SU-DHL-6 (cell line): ENCODE measurements at regions not wholly inside any gene's neighbourhood (a gene's known extent, or its start where the extent isn't known, plus 50 kb on each side); places are given as distances from the start of the nearest gene placed in this dataset.

Source experiments
- H2AFZ ChIP-seq: fragments of 200-600 bp; sonication (generic); 2 replicates; pipeline ENCODE4 v1.6.1; 2014; ENCODE audit warnings: low read depth, mild to moderate bottlenecking, moderate library complexity, mixed read lengths, antibody characterized with exemption, low read length; ENCODE audit not compliant: severe bottlenecking
- H3F3A ChIP-seq: fragments of 200-600 bp; shearing (Covaris generic); 2 replicates; pipeline ENCODE4 v1.6.0; 2016; ENCODE audit warnings: antibody characterized with exemption, mild to moderate bottlenecking; ENCODE audit not compliant: insufficient read depth
- H3K27ac ChIP-seq: fragments of 200-600 bp; sonication (generic); 2 replicates; pipeline ENCODE4 v1.5.1; 2016; ENCODE audit warnings: low read depth, mild to moderate bottlenecking, low read length, moderate library complexity, mixed read lengths
- H3K27me3 ChIP-seq: fragments of 200-600 bp; sonication (generic), shearing (Covaris generic); 2 replicates; pipeline ENCODE4 v1.6.0; 2014; ENCODE audit warnings: mild to moderate bottlenecking, low read length
- H3K36me3 ChIP-seq: fragments of 200-600 bp; sonication (generic); 2 replicates; pipeline ENCODE4 v1.6.1; 2014; ENCODE audit warnings: mild to moderate bottlenecking, low read length, mixed read lengths
- H3K4me2 ChIP-seq: fragments of 300-600, 200-600 bp; shearing (Covaris generic), sonication (generic); 2 replicates; pipeline ENCODE4 v1.6.0; 2014; ENCODE audit warnings: low read length, low read depth, mild to moderate bottlenecking; ENCODE audit not compliant: poor library complexity, severe bottlenecking
- H3K4me3 ChIP-seq: fragments of 200-600 bp; sonication (generic); 2 replicates; pipeline ENCODE4 v1.5.1; 2014; ENCODE audit warnings: antibody characterized with exemption, low read length, mild to moderate bottlenecking, mixed read lengths; ENCODE audit not compliant: insufficient read depth, poor library complexity, severe bottlenecking
- H3K79me2 ChIP-seq: fragments of 200-600 bp; sonication (generic); 2 replicates; pipeline ENCODE4 v1.6.1; 2014; ENCODE audit warnings: mild to moderate bottlenecking, low read length, moderate library complexity; ENCODE audit not compliant: insufficient read depth
- H3K9ac ChIP-seq: fragments of 200-600 bp; sonication (generic); 2 replicates; pipeline ENCODE4 v1.7.0; 2014; ENCODE audit warnings: mild to moderate bottlenecking, low read length
- H3K9me2 ChIP-seq: fragments of 200-600 bp; sonication (generic); replicated peaks from 2 replicates; pipeline ENCODE4 v1.6.1; 2014; ENCODE audit warnings: low read length; ENCODE audit not compliant: insufficient read depth
- H3K9me3 ChIP-seq: fragments of 200-600 bp; sonication (generic); 2 replicates; pipeline ENCODE4 v1.6.1; 2014; ENCODE audit warnings: low read length, mixed read lengths; ENCODE audit not compliant: insufficient read depth
- H4K20me1 ChIP-seq: fragments of 200-600 bp; sonication (generic); 2 replicates; pipeline ENCODE4 v1.6.1; 2014; ENCODE audit warnings: low read depth, mild to moderate bottlenecking, antibody characterized with exemption, low read length, moderate library complexity, mixed read lengths
- EZH2phosphoT487 ChIP-seq: fragments of 200-600 bp; sonication (generic), shearing (Covaris generic); conservative IDR thresholded peaks from 2 replicates; pipeline ENCODE4 v1.6.1; 2018; ENCODE audit warnings: mild to moderate bottlenecking, antibody characterized with exemption, low read length, moderate library complexity, mixed read lengths
- TF ChIP-seq, protein P1 (sequence below): fragments of 200-600 bp; sonication (generic); IDR thresholded peaks from one replicate; pipeline ENCODE4 v1.5.1; 2017; ENCODE audit warnings: antibody characterized with exemption, mild to moderate bottlenecking, low read length, moderate library complexity; ENCODE audit not compliant: insufficient read depth, poor library complexity, severe bottlenecking

DNA sequence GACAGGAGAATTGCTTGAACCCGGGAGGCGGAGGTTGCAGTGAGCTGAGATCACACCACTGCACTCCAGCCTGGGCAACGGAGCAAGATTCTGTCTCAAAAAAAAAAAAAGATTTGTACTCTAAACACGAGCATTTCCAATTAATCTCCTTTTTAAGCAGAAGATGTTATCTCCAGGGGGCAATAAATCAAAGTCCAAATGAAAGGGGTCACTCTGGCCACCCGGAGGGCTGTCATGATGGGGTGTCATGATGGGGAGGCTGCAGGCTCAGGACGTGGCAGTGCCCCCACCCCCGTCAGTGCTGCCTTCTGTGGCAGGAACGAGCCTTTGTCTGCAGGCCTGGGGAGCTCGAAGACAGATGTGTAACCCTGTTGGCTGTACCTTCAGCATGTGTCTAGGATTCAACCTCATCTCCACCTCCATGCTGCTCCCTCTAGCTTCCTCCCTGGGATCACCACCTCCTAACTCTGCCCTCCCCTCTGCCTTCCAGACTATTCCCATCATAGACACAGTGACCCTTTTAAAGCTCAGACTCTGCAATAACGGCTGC is 76.9 kb upstream of the YWHAQ start:
- H2AFZ ChIP-seq = no peak overlapping the region
- no peak overlapping the region for H3K9ac ChIP-seq
- no peak for TF ChIP-seq EZH2phosphoT487
- TF ChIP-seq, protein P1, sequence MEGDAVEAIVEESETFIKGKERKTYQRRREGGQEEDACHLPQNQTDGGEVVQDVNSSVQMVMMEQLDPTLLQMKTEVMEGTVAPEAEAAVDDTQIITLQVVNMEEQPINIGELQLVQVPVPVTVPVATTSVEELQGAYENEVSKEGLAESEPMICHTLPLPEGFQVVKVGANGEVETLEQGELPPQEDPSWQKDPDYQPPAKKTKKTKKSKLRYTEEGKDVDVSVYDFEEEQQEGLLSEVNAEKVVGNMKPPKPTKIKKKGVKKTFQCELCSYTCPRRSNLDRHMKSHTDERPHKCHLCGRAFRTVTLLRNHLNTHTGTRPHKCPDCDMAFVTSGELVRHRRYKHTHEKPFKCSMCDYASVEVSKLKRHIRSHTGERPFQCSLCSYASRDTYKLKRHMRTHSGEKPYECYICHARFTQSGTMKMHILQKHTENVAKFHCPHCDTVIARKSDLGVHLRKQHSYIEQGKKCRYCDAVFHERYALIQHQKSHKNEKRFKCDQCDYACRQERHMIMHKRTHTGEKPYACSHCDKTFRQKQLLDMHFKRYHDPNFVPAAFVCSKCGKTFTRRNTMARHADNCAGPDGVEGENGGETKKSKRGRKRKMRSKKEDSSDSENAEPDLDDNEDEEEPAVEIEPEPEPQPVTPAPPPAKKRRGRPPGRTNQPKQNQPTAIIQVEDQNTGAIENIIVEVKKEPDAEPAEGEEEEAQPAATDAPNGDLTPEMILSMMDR = no peak
- H3K27ac ChIP-seq = no peak overlapping the region
- H3K79me2 ChIP-seq = no peaks in the 10 kb centered on the region
- H3K9me2 ChIP-seq = no peaks in the 10 kb centered on the region
- no peak overlapping the region for H3K4me3 ChIP-seq
- no peaks in the 10 kb centered on the region for H4K20me1 ChIP-seq
- H3K36me3 ChIP-seq = no peaks in the 10 kb centered on the region
- H3K27me3 ChIP-seq = no peaks in the 10 kb centered on the region
- H3K9me3 ChIP-seq = no peaks in the 10 kb centered on the region
- H3F3A ChIP-seq = no peaks in the 10 kb centered on the region
- H3K4me2 ChIP-seq = no peak overlapping the region

- no peak for TF ChIP-seq EZH2phosphoT487
- TF ChIP-seq, protein P1 = no peak
- Histone ChIP-seq H3K36me3 (no peaks in the 10 kb centered on the region), H3K79me2 (no peaks in the 10 kb centered on the region), H3F3A (no peaks in the 10 kb centered on the region), H3K9ac (no peak overlapping the region), H3K4me2 (no peak overlapping the region), H2AFZ (no peak overlapping the region), H3K4me3 (no peak overlapping the region), H4K20me1 (no peaks in the 10 kb centered on the region), H3K9me2 (no peaks in the 10 kb centered on the region), H3K9me3 (no peaks in the 10 kb centered on the region), H3K27ac (no peak overlapping the region), H3K27me3 (no peaks in the 10 kb centered on the region)
Measured at GRCh38 chr2:9708683-9709538, 78.1 kb upstream of the YWHAQ start.

DNA sequence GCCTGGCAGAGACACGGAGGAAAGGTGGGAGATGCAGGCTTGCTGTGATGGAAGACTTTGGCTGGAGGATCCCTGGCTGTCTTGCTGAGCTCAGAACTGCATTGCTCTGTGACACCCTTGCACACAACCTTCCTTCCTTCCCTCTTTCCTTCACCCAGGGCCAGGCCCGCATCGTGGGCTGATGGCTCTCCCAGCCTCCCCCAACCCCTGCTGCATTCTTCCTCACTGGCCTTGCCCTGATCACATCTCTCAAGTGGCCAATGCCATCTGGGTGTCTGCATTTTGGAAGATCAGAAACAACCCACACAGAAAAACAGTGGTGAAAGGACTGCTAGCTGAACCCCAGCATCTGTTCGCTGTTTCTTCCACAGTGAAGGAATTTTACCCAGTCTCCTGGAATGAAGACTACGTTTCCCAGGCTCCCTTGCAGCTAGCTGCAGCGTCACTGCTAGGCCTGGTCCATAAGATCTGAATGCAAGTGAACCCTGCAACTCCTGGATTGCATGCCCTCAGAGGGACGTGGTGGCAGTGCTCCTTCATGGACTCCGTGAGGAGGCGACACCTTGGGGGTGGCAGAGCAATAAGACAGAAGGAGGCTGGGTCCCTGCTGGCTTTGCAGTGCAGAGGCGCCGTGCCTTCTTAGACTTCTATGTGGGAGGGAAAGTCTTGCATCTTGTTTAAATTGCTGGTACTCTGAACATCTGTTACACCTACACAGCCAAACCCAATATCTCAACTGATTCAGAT is 78.9 kb upstream of the YWHAQ start:
- H3K9me2 ChIP-seq = no peaks in the 10 kb centered on the region
- no peaks in the 10 kb centered on the region for H3K36me3 ChIP-seq
- no peaks in the 10 kb centered on the region for H3K27me3 ChIP-seq
- no peaks in the 10 kb centered on the region for H3K79me2 ChIP-seq
- no peak overlapping the region for H3K27ac ChIP-seq
- no peak overlapping the region for H3K4me2 ChIP-seq
- H3K9ac ChIP-seq = no peak overlapping the region
- no peak for TF ChIP-seq EZH2phosphoT487
- TF ChIP-seq, protein P1 = no peak
- no peak overlapping the region for H2AFZ ChIP-seq
- no peaks in the 10 kb centered on the region for H3F3A ChIP-seq
- no peaks in the 10 kb centered on the region for H4K20me1 ChIP-seq
- H3K4me3 ChIP-seq = no peak overlapping the region
- H3K9me3 ChIP-seq = no peaks in the 10 kb centered on the region
